K562 (cell line): ENCODE measurements at regions not wholly inside any gene's neighbourhood (a gene's known extent, or its start where the extent isn't known, plus 50 kb on each side); places are given as distances from the start of the nearest gene placed in this dataset.

Source experiments
- ATAC-seq: fragments of 200-7000 bp; cut with Tn5 transposase; 3 replicates; pipeline ENCODE4 v1.9.1; 2020; ENCODE audit warnings: moderate library complexity
- BruUV-seq: library from RNA; stranded (reverse); fragments of 400-500 nt; replicated peaks from 2 replicates; lab custom pipeline; 2021; lab: Mats Ljungman, UMichigan
- CTCF ChIA-PET: fragments of 300-600 bp; formaldehyde crosslinking; extraction: SDS; loops from one replicate; lab custom pipeline; 2021; ENCODE audit warnings: low intra/inter-chr PET ratio; lab: Yijun Ruan, JAX
- POLR2A ChIA-PET: fragments of 300-600, 350-650 bp; sonication (Branson Sonifier 250); formaldehyde crosslinking; extraction: SDS; loops from one replicate; lab custom pipeline; 2021; ENCODE audit warnings: antibody characterized with exemption, inconsistent platforms; lab: Yijun Ruan, JAX
- DNase-seq, 4 experiments: peaks; one replicate each; pipeline versions ENCODE4 v3.0.0 to v3.0.0-alpha.2; 2011 to 2018; ENCODE audit warnings: low spot score in 3 of 4, mixed read lengths in 3 of 4; ENCODE audit errors: extremely low read depth in 1 of 4
- FAIRE-seq: peaks from 2 replicates; lab custom pipeline; 2011; peaks lifted over from hg19 to GRCh38; lab: Jason Lieb, UNC
- H2AFZ ChIP-seq: 2 replicates; pipeline ENCODE4 v1.6.0; 2011; ENCODE audit warnings: low read depth, low read length, control low read depth, inconsistent platforms
- H3K27ac ChIP-seq: fragments of 200-600 bp; 3 replicates; pipeline ENCODE4 v1.8.0; 2011; ENCODE audit warnings: low read depth, mild to moderate bottlenecking, control low read depth, inconsistent platforms, low read length, moderate library complexity, mixed read lengths; ENCODE audit errors: extremely low read depth
- H3K27me3 ChIP-seq, 2 experiments: fragments of 300-600 bp in 1 of 2; 2 replicates in 1 of 2; 3 replicates in 1 of 2; pipeline versions ENCODE4 v1.6.0 to v1.8.0; 2011; ENCODE audit warnings: inconsistent platforms in 2 of 2, low read length in 2 of 2, mild to moderate bottlenecking in 1 of 2, mixed read lengths in 1 of 2, moderate library complexity in 1 of 2; ENCODE audit not compliant: control insufficient read depth in 2 of 2, insufficient read depth in 2 of 2
- H3K36me3 ChIP-seq: fragments of 300-600 bp; 3 replicates; pipeline ENCODE4 v1.8.0; 2011; ENCODE audit warnings: mild to moderate bottlenecking, low read length, inconsistent platforms; ENCODE audit not compliant: control insufficient read depth, insufficient read depth
- H3K4me1 ChIP-seq, 2 experiments: fragments of 200-600 bp in 1 of 2; replicated peaks in 1 of 2; 2 replicates in 1 of 2; 3 replicates in 1 of 2; pipeline versions ENCODE4 v1.5.1 to v1.8.0; 2011; ENCODE audit warnings: inconsistent platforms in 2 of 2, low read length in 2 of 2, mild to moderate bottlenecking in 1 of 2, mixed read lengths in 1 of 2, moderate library complexity in 1 of 2; ENCODE audit not compliant: control insufficient read depth in 2 of 2, insufficient read depth in 2 of 2
- H3K4me2 ChIP-seq: 2 replicates; pipeline ENCODE4 v1.6.1; 2011; ENCODE audit warnings: low read length, control low read depth, inconsistent platforms, mixed read lengths; ENCODE audit not compliant: insufficient read depth
- H3K4me3 ChIP-seq: fragments of 200-600 bp; sonication (generic), shearing (Covaris generic); 2 replicates; pipeline ENCODE4 v1.5.1; 2016; ENCODE audit warnings: control low read depth, inconsistent platforms
- H3K79me2 ChIP-seq: fragments of 200-600 bp; 3 replicates; pipeline ENCODE4 v1.8.0; 2011; ENCODE audit warnings: low read length, inconsistent platforms; ENCODE audit not compliant: control insufficient read depth, insufficient read depth
- H3K9ac ChIP-seq, 2 experiments: 2 replicates each; pipeline versions ENCODE4 v1.6.0 to v1.6.1; 2011; ENCODE audit warnings: low read depth in 2 of 2, low read length in 2 of 2, control low read depth in 1 of 2, inconsistent platforms in 1 of 2, mild to moderate bottlenecking in 1 of 2, mixed read lengths in 1 of 2; ENCODE audit not compliant: insufficient read depth in 1 of 2
- H3K9me1 ChIP-seq: one replicate; pipeline ENCODE4 v1.6.0; 2011; ENCODE audit warnings: inconsistent platforms, mild to moderate bottlenecking, low read length, moderate library complexity; ENCODE audit not compliant: control insufficient read depth, insufficient read depth
- H3K9me3 ChIP-seq: replicated peaks from 2 replicates; pipeline ENCODE4 v1.5.1; 2011; ENCODE audit warnings: low read depth, low read length, inconsistent platforms; ENCODE audit not compliant: control insufficient read depth, insufficient read depth
- H4K20me1 ChIP-seq: replicated peaks from 2 replicates; pipeline ENCODE4 v1.6.1; 2011; ENCODE audit warnings: low read length, inconsistent platforms, mixed read lengths; ENCODE audit not compliant: control insufficient read depth, insufficient read depth
- CEBPB ChIP-seq: fragments of 450-650 bp; IDR thresholded peaks from 2 replicates; pipeline ENCODE4 v1.6.1; 2016; ENCODE audit warnings: missing genetic modification characterization, missing compliant biosample characterization
- CEBPG ChIP-seq, 3 experiments: fragments of 200-800 bp in 1 of 3; sonication (Bioruptor generic) in 1 of 3; sonication (generic) in 1 of 3; formaldehyde crosslinking in 1 of 3; IDR thresholded peaks in 2 of 3; conservative IDR thresholded peaks in 1 of 3; 2 replicates each; pipeline versions ENCODE4 v1.6.1 to v1.8.0; 2016 to 2022; ENCODE audit warnings: missing compliant biosample characterization in 2 of 3, missing genetic modification characterization in 2 of 3, mild to moderate bottlenecking in 1 of 3, missing genetic modification reagents in 1 of 3
- ZFP36 ChIP-seq: fragments of 150-350 bp; IDR thresholded peaks from 2 replicates; pipeline ENCODE4 v1.6.1; 2018; ENCODE audit warnings: low read length, low read depth; ENCODE audit not compliant: partially characterized antibody
- ZNF717 ChIP-seq: fragments of 250-450 bp; sonication (Bioruptor Pico); IDR thresholded peaks from 2 replicates; pipeline ENCODE4 v1.5.0; 2021
- WGBS: fragments of 100-300 bp; shearing (Covaris generic); methylation state at CpG from one replicate; pipeline ENCODE4 v1.1.6; 2016; ENCODE audit warnings: low coverage, mixed read lengths; ENCODE audit not compliant: insufficient coverage; ENCODE audit errors: missing lambda C conversion rate; 5-methylcytosine and 5-hydroxymethylcytosine counted together
- in situ Hi-C: fragments of 300-500 bp; cut with MboI; formaldehyde crosslinking; loops from 4 replicates; pipeline ENCODE4 v1.15.0; 2018; ENCODE audit warnings: inconsistent platforms, mixed read lengths
- intact Hi-C: fragments of 100-400 bp; cut with micrococcal nuclease; formaldehyde crosslinking; loops from 2 replicates; pipeline ENCODE4 v1.14.2; 2022
- TF ChIP-seq, protein P1 (sequence below): IDR thresholded peaks from 2 replicates; pipeline ENCODE4 v1.6.1; 2016; ENCODE audit warnings: missing genetic modification characterization, missing compliant biosample characterization
- TF ChIP-seq, protein P2 (sequence below): fragments of 250-450 bp; sonication (Bioruptor Pico); IDR thresholded peaks from 2 replicates; pipeline ENCODE4 v1.8.0; 2022; ENCODE audit warnings: moderate library complexity, mild to moderate bottlenecking, inconsistent platforms
- TF ChIP-seq, protein P3 (sequence below): sonication (generic); IDR thresholded peaks from 2 replicates; pipeline ENCODE4 v1.6.1; 2016
- TF ChIP-seq, protein P4 (sequence below): fragments of 250-450 bp; sonication (Bioruptor Pico); IDR thresholded peaks from 2 replicates; pipeline ENCODE4 v1.5.1; 2021; ENCODE audit warnings: mild to moderate bottlenecking
- TF ChIP-seq, protein P5 (sequence below), 2 experiments: IDR thresholded peaks in 1 of 2; conservative IDR thresholded peaks in 1 of 2; 2 replicates each; pipeline ENCODE4 v1.6.1; 2016; ENCODE audit warnings: low read depth in 2 of 2, mild to moderate bottlenecking in 1 of 2, missing compliant biosample characterization in 1 of 2, missing genetic modification characterization in 1 of 2, moderate library complexity in 1 of 2

DNA sequence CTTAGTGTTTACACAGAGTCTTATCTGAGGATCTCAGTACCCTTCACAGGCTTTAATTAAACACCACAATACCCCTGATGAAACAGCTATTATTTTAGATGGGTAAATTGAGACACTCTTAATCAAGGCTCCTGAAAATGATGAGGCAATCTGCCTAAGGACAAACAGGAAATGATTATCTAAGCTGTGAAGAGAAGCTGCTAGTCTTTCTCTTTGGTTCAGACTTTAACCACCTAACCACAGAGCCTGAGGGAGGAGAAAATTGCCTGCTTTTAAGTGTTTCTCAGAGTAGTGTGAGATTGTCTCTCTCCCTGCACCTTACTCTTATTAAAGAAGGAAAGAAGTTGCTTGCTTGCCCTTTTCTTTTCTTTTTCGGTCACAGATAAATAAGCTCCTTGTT, 364.3 kb upstream of the ADAMTS9 start:
- Histone ChIP-seq H4K20me1 (no peaks in the 10 kb centered on the region), H3K4me3 (no peak overlapping the region), H3K36me3 (no peaks in the 10 kb centered on the region), H3K4me2 (no peak overlapping the region), H3K4me1 (peaks cover 0 to 23% of the 10 kb centered on the region in 2 experiments; a peak in 3 of 5 replicates), H3K9me1 (no peaks in the 10 kb centered on the region), H3K27me3 (no peaks in the 10 kb centered on the region), H3K79me2 (no peaks in the 10 kb centered on the region), H2AFZ (peak overlapping the region; percentile 26; the same call in 1 of the 2 replicates), H3K9ac (no peak overlapping the region), H3K9me3 (peaks cover 4% of the 10 kb centered on the region), H3K27ac (0 out of 3 replicates have a peak overlapping the region, but pooled peaks have one; percentile 7)
- BruUV-seq: no TSS peak
- no peak for DNase-seq
- CTCF ChIA-PET: no interaction called here
- in situ Hi-C loops (no loop called here), intact Hi-C loops (no loop called here)
- 0 out of 3 replicates have a peak, but pooled peaks have one; percentile 28 for ATAC-seq
- 20% methylated on average over 1 of the region's 1 CpG for WGBS
- peak; percentile 67 for FAIRE-seq
- POLR2A ChIA-PET: no interaction called here
- TF ChIP-seq ZFP36: peak; percentile 43
- no peak for TF ChIP-seq ZNF717
- no peak for TF ChIP-seq CEBPG (CRISPR knock-in tag; IDR thresholded peaks at IDR 0.05)
- peak; percentile 63 to 67 for TF ChIP-seq CEBPG (tag; conservative IDR thresholded peaks at IDR 0.05 in 1 of 2, IDR thresholded peaks at IDR 0.05 in 1 of 2)
- peak; percentile 48 for TF ChIP-seq CEBPB (tag)
- TF ChIP-seq, protein P1, sequence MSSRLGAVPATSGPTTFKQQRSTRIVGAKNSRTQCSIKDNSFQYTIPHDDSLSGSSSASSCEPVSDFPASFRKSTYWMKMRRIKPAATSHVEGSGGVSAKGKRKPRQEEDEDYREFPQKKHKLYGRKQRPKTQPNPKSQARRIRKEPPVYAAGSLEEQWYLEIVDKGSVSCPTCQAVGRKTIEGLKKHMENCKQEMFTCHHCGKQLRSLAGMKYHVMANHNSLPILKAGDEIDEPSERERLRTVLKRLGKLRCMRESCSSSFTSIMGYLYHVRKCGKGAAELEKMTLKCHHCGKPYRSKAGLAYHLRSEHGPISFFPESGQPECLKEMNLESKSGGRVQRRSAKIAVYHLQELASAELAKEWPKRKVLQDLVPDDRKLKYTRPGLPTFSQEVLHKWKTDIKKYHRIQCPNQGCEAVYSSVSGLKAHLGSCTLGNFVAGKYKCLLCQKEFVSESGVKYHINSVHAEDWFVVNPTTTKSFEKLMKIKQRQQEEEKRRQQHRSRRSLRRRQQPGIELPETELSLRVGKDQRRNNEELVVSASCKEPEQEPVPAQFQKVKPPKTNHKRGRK (tag): no peak
- TF ChIP-seq, protein P2, sequence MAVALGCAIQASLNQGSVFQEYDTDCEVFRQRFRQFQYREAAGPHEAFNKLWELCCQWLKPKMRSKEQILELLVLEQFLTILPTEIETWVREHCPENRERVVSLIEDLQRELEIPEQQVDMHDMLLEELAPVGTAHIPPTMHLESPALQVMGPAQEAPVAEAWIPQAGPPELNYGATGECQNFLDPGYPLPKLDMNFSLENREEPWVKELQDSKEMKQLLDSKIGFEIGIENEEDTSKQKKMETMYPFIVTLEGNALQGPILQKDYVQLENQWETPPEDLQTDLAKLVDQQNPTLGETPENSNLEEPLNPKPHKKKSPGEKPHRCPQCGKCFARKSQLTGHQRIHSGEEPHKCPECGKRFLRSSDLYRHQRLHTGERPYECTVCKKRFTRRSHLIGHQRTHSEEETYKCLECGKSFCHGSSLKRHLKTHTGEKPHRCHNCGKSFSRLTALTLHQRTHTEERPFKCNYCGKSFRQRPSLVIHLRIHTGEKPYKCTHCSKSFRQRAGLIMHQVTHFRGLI (CRISPR knock-in tag): no peak
- TF ChIP-seq, protein P3, sequence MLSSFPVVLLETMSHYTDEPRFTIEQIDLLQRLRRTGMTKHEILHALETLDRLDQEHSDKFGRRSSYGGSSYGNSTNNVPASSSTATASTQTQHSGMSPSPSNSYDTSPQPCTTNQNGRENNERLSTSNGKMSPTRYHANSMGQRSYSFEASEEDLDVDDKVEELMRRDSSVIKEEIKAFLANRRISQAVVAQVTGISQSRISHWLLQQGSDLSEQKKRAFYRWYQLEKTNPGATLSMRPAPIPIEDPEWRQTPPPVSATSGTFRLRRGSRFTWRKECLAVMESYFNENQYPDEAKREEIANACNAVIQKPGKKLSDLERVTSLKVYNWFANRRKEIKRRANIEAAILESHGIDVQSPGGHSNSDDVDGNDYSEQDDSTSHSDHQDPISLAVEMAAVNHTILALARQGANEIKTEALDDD: peak; percentile 79
- TF ChIP-seq, protein P4, sequence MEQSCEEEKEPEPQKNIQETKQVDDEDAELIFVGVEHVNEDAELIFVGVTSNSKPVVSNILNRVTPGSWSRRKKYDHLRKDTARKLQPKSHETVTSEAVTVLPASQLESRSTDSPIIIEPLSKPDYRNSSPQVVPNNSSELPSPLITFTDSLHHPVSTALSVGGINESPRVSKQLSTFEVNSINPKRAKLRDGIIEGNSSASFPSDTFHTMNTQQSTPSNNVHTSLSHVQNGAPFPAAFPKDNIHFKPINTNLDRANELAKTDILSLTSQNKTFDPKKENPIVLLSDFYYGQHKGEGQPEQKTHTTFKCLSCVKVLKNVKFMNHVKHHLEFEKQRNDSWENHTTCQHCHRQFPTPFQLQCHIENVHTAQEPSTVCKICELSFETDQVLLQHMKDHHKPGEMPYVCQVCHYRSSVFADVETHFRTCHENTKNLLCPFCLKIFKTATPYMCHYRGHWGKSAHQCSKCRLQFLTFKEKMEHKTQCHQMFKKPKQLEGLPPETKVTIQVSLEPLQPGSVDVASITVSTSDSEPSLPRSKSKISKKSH: no peak
- TF ChIP-seq, protein P5, sequence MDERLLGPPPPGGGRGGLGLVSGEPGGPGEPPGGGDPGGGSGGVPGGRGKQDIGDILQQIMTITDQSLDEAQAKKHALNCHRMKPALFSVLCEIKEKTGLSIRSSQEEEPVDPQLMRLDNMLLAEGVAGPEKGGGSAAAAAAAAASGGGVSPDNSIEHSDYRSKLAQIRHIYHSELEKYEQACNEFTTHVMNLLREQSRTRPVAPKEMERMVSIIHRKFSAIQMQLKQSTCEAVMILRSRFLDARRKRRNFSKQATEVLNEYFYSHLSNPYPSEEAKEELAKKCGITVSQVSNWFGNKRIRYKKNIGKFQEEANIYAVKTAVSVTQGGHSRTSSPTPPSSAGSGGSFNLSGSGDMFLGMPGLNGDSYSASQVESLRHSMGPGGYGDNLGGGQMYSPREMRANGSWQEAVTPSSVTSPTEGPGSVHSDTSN (CRISPR knock-in tag; IDR thresholded peaks at IDR 0.05; ENCODE audit: low read depth): no peak
- TF ChIP-seq, protein P5 (tag; conservative IDR thresholded peaks at IDR 0.05; ENCODE audit: low read depth): no peak
